PC-9 (cell line): ENCODE measurements at regions not wholly inside any gene's neighbourhood (a gene's known extent, or its start where the extent isn't known, plus 50 kb on each side); places are given as distances from the start of the nearest gene placed in this dataset.

ENCODE experiments used
- BruUV-seq: library from RNA; stranded (reverse); fragments of 400-500 nt; replicated peaks from 2 replicates; lab custom pipeline; 2021; lab: Mats Ljungman, UMichigan
- CTCF ChIA-PET: fragments of 300-600 bp; sonication (Branson Sonifier 250); formaldehyde crosslinking; loops from one replicate; lab custom pipeline; 2022; ENCODE audit warnings: antibody characterized with exemption; lab: Charles Lee
- POLR2A ChIA-PET: fragments of 300-600 bp; sonication (Branson Sonifier 250); formaldehyde crosslinking; loops from one replicate; lab custom pipeline; 2022; ENCODE audit warnings: antibody characterized with exemption; ENCODE audit not compliant: unreplicated experiment; lab: Charles Lee
- DNase-seq, 2 experiments: peaks; one replicate each; pipeline versions ENCODE4 v3.0.0 to v3.0.0-alpha.2; 2015 to 2022; ENCODE audit warnings: mixed read lengths in 1 of 2
- H2AFZ ChIP-seq: fragments of 200-600 bp; sonication (generic); 2 replicates; pipeline ENCODE4 v1.8.1; 2017; ENCODE audit warnings: antibody characterized with exemption
- H3F3A ChIP-seq: fragments of 200-600 bp; sonication (generic); 2 replicates; pipeline ENCODE4 v1.8.1; 2017; ENCODE audit warnings: antibody characterized with exemption, mild to moderate bottlenecking, low read depth; ENCODE audit not compliant: insufficient read depth
- H3K27ac ChIP-seq: fragments of 200-600 bp; sonication (generic); 2 replicates; pipeline ENCODE4 v1.6.1; 2016; ENCODE audit warnings: mixed run types
- H3K27me3 ChIP-seq: fragments of 200-600 bp; sonication (generic); 2 replicates; pipeline ENCODE4 v1.6.1; 2016; ENCODE audit warnings: low read depth, mixed run types; ENCODE audit not compliant: insufficient read depth
- H3K36me3 ChIP-seq: fragments of 200-600 bp; sonication (generic); 2 replicates; pipeline ENCODE4 v1.6.1; 2016; ENCODE audit warnings: low read depth, mixed run types
- H3K4me1 ChIP-seq: fragments of 200-600 bp; sonication (generic); replicated peaks from 2 replicates; pipeline ENCODE4 v1.6.1; 2016; ENCODE audit warnings: mixed run types; ENCODE audit not compliant: insufficient read depth
- H3K4me2 ChIP-seq: fragments of 200-600 bp; sonication (generic); 2 replicates; pipeline ENCODE4 v1.6.1; 2017; ENCODE audit warnings: mixed run types
- H3K4me3 ChIP-seq: fragments of 200-600 bp; sonication (generic); 2 replicates; pipeline ENCODE4 v1.6.1; 2016; ENCODE audit warnings: mixed run types
- H3K79me2 ChIP-seq: fragments of 200-600 bp; sonication (generic); 2 replicates; pipeline ENCODE4 v1.6.1; 2017; ENCODE audit warnings: low read depth, mixed run types
- H3K9me2 ChIP-seq: fragments of 200-600 bp; sonication (generic); 2 replicates; pipeline ENCODE4 v1.8.1; 2017; ENCODE audit warnings: mild to moderate bottlenecking; ENCODE audit not compliant: insufficient read depth
- H3K9me3 ChIP-seq: fragments of 200-600 bp; sonication (generic); 2 replicates; pipeline ENCODE4 v1.8.1; 2016; ENCODE audit warnings: low read depth; ENCODE audit not compliant: insufficient read depth
- H4K20me1 ChIP-seq: fragments of 200-600 bp; sonication (generic); 2 replicates; pipeline ENCODE4 v1.8.1; 2017; ENCODE audit not compliant: insufficient read depth
- CTCF ChIP-seq: fragments of 200-600 bp; sonication (generic); conservative IDR thresholded peaks from 2 replicates; pipeline ENCODE4 v1.6.1; 2017; ENCODE audit warnings: mixed run types, antibody characterized with exemption, mild to moderate bottlenecking, moderate library complexity
- EZH2 ChIP-seq: fragments of 200-600 bp; sonication (generic); IDR thresholded peaks from 2 replicates; pipeline ENCODE4 v1.8.0; 2017; ENCODE audit warnings: antibody characterized with exemption, low read depth
- intact Hi-C: fragments of 100-400 bp; cut with micrococcal nuclease; formaldehyde crosslinking; loops from one replicate; pipeline ENCODE4 v1.10.0; 2022; ENCODE audit not compliant: unreplicated experiment

- Histone ChIP-seq H3K4me1 (peaks cover 11% of the 10 kb centered on the region), H3F3A (no peaks in the 10 kb centered on the region), H3K4me3 (no peak overlapping the region), H3K27ac (no peak overlapping the region), H3K9me3 (no peaks in the 10 kb centered on the region), H3K36me3 (no peaks in the 10 kb centered on the region), H3K4me2 (no peak overlapping the region), H4K20me1 (no peaks in the 10 kb centered on the region), H2AFZ (no peak overlapping the region), H3K79me2 (no peaks in the 10 kb centered on the region), H3K27me3 (no peaks in the 10 kb centered on the region), H3K9me2 (no peaks in the 10 kb centered on the region)
- intact Hi-C loops, result no loop called here
- no peak for TF ChIP-seq CTCF
- no peak for TF ChIP-seq EZH2
- ChIA-PET CTCF (no interaction called here), POLR2A (no interaction called here)
- BruUV-seq, result no TSS peak
- DNase-seq, result no peak
These were observed 530.3 kb downstream of the ZIC1 start for GRCh38 chr3:147939425-147939824.

GRCh38 chr3:147939839-147940238 is 530.7 kb downstream of the ZIC1 start:
- H3K4me1 ChIP-seq, result peaks cover 11% of the 10 kb centered on the region
- H2AFZ ChIP-seq, result no peak overlapping the region
- H3K36me3 ChIP-seq, result no peaks in the 10 kb centered on the region
- H3K79me2 ChIP-seq, result no peaks in the 10 kb centered on the region
- H3K9me3 ChIP-seq, result no peaks in the 10 kb centered on the region
- no peak for DNase-seq
- no peaks in the 10 kb centered on the region for H3F3A ChIP-seq
- H3K4me2 ChIP-seq, result no peak overlapping the region
- no peaks in the 10 kb centered on the region for H3K27me3 ChIP-seq
- H3K9me2 ChIP-seq, result no peaks in the 10 kb centered on the region
- no TSS peak for BruUV-seq
- no peak for TF ChIP-seq EZH2
- TF ChIP-seq CTCF, result no peak
- intact Hi-C loops, result no loop called here
- H3K27ac ChIP-seq, result no peak overlapping the region
- no peaks in the 10 kb centered on the region for H4K20me1 ChIP-seq
- ChIA-PET CTCF (no interaction called here), POLR2A (no interaction called here)
- H3K4me3 ChIP-seq, result no peak overlapping the region

GRCh38 chr3:147940405-147941193 is 531.4 kb downstream of the ZIC1 start:
- no peaks in the 10 kb centered on the region for H3F3A ChIP-seq
- H3K9me2 ChIP-seq, result no peaks in the 10 kb centered on the region
- no peak for DNase-seq
- intact Hi-C loops, result no loop called here
- H3K9me3 ChIP-seq, result no peaks in the 10 kb centered on the region
- TF ChIP-seq EZH2, result no peak
- no peaks in the 10 kb centered on the region for H3K36me3 ChIP-seq
- no peaks in the 10 kb centered on the region for H3K79me2 ChIP-seq
- H2AFZ ChIP-seq, result no peak overlapping the region
- ChIA-PET CTCF (interaction anchor here (0.6 kb wide), 2 partner anchors 192 to 322 kb away, joined by 4 to 9 read pairs; no protein-coding TSS in a partner anchor), POLR2A (no interaction called here)
- peaks cover 11% of the 10 kb centered on the region for H3K4me1 ChIP-seq
- no peaks in the 10 kb centered on the region for H3K27me3 ChIP-seq
- no peaks in the 10 kb centered on the region for H4K20me1 ChIP-seq
- H3K27ac ChIP-seq, result no peak overlapping the region
- H3K4me2 ChIP-seq, result no peak overlapping the region
- no TSS peak for BruUV-seq
- H3K4me3 ChIP-seq, result no peak overlapping the region
